Myocyte (in vitro differentiated cells): ENCODE measurements at regions not wholly inside any gene's neighbourhood (a gene's known extent, or its start where the extent isn't known, plus 50 kb on each side); places are given as distances from the start of the nearest gene placed in this dataset.
A peak's percentile ranks its signal among the peaks of the same experiment; 100 is the strongest.

ENCODE experiments used
- DNase-seq: peaks from one replicate; pipeline ENCODE4 v3.0.0-alpha.2; 2012; ENCODE audit warnings: low read depth

- no peak for DNase-seq
Observed at GRCh38 chr11:27968461-27968860, 139.5 kb downstream of the KIF18A start.

DNA sequence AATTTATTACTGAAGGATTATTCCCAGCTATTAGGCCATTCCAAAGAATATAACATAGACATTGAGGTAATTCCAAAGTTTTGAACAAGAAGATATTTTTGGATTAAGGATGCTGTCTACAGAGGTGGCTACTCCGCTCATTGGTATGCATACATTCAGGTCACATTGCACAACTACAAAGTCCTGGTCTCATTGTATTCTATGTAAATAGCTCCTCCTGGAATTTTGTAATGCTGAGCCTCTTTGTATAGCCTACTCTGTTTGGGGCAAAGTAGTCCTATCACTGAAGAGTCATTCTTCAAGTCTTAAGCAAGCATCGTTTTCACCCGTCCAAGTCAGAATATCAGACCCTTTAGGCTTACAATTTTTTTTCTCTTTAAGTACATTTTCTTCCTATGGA lies 142.4 kb downstream of the KIF18A start:
- DNase-seq = no peak

- no peak for DNase-seq
Observed at GRCh38 chr11:27963370-27963769, 144.6 kb downstream of the KIF18A start.

- no peak for DNase-seq
Observed at GRCh38 chr11:27949951-27950738, 157.8 kb downstream of the KIF18A start.

- no peak for DNase-seq
Observed at GRCh38 chr11:27945348-27945747, 162.6 kb downstream of the KIF18A start.

DNA sequence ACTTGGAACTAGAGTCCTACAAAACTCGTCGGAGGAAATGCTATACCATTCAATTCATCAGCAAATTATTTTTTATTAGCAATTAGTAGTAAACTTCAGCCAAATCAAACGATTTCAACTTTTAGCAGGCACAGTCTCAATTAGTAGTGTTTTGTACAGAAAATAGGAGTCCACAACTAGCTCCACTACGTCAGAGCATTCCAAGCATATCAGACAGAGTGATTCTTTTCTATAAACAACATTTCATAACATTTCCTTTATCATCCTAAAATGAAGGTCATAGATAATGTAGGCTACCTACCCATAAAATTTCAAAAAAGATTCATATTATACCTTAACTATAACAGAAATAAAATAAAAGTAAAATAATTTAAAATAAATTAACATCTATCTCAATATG lies 169.9 kb downstream of the KIF18A start:
- no peak for DNase-seq

GRCh38 chr11:27934830-27935145 lies 173.2 kb downstream of the KIF18A start:
- peak; percentile 62 for DNase-seq

DNA sequence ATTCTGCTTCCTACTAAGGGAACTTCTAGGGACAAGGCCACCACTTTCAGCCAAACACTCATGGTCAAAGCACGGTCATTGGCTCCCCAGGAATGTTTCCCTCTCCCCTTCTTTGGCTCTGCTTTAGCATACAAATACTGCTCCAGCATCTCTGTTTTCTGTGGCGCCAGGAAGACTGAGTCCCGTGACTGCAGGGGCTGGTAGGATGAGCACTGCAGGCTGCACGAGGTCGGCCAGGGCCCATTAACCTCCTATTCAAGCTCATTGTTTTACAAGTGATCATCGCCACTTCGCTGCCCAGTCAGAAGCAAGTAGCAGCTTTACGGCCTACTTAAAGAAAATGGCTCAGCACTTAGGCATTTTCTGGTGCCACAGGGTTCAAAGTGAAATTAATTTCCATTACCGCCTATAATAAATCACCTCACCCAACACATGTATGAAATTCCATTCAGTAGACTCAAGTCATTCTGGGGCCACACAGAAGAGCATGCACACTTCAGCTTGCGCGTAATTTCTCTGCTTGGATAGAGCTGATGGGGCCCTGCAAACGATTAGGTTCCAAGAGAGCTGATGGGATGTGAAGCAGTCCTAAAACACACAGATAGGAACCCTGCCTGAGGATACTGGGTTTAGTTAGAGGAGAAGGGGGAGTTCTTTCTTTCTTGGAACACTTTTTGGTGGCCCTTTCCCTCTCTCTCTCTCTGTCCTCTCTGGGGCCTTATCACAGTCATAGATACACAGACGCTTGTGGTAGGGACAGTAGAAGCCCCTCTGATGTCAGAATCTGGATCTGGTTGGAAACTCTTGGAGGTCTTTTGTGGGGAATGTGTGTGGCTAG lies 173.7 kb downstream of the KIF18A start:
- DNase-seq = peak; percentile 14

DNA sequence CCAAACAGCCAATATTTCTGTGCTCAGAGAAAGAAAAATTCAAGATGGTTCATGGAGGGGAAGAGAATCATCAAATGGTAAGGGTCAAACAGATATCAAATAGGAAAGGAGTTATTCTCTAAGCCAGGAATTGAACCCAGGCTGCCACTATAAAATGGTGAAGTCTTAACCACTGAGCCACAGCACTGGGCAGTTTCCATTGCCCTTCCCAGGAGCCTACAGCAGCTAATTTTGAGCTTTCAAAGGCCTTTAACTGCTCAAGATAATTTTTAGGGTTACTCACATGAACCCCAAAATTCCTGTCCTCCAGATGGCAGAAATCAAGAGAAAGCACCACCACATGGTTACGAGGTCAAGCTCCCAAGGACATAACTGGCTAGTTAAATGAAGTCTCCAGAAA lies 176.2 kb downstream of the KIF18A start:
- DNase-seq = no peak

- DNase-seq = no peak
Observed at GRCh38 chr11:27930946-27931345, 177.0 kb downstream of the KIF18A start.

DNA sequence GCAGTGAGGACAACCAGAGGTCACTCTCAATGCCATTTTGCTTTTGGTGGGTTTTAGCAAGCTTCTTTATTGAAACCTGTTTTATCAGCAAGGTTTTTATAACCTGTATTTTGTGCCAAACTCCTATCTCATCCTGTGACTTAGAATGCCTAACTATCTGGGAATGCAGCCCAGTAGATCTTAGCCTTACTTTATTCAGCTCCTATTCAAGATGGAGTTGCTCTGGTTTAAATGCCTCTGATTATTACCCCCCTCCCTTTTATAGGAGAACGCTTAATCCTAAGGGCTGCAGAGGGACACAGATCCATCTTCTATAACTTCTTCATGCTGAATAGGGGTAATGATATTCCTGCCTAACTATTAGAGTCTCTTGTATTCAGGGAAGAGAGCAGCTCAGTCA lies 179.1 kb downstream of the KIF18A start:
- no peak for DNase-seq

DNA sequence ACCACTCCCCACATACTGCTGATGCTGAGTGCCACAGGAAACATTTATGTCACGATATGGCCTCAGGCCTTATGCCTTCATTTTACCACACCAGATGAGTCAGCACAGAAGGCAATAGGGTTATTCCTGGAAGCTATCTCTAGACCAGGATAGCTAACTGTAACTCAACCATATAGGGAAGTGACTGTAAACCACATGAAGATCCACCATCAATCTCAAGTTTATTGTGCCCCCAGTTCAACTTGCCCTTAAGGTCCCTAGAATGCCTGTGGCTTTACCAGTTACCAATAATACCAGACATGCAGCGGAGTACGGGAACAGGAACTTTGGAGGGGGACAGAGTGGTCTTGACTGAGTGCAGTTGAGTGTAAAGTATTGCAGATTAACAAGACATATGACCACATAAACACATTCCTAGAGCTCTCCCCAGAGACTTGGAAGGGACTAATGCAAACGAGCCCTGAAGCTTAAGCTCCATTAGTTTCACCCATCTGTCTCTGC lies 180.9 kb downstream of the KIF18A start:
- peak; percentile 64 for DNase-seq

DNA sequence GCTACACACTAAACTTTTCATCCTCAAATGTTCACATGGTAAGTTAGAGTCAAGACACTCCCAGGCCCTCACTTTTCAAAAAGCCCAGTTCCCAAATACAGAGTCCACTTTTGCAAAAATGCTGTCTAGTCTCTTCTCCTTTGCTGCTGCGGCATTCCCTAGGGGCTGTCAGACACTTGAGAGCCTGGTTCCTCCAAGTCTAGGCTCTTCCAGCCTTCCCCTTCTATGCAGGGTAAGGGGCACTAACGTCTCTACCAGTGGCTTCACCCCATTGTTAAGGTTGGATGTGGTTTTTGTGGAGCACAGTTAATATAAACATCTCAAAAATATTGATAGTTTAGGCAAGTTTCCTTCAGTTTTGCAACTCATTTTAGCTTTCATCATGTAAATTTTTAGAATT lies 181.5 kb downstream of the KIF18A start:
- no peak for DNase-seq

DNA sequence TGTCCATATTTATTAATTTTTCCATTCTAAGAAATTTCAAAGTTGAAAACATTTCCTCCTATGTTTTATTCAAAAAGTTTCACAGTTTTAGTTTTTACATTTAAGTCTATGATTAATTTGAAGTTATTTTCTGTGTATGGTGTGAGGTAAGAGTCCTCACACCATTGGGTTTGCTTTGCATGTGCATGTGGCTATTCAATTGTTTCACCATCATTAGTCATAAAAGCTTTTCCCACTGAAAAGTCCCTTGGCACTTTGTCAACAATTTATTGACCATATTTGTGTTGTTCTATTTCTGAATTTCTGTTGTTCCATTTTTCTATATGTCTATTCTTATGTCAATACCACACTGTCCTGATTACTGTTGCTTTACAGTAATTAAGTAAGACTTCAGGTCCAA lies 186.5 kb downstream of the KIF18A start:
- DNase-seq = no peak

DNA sequence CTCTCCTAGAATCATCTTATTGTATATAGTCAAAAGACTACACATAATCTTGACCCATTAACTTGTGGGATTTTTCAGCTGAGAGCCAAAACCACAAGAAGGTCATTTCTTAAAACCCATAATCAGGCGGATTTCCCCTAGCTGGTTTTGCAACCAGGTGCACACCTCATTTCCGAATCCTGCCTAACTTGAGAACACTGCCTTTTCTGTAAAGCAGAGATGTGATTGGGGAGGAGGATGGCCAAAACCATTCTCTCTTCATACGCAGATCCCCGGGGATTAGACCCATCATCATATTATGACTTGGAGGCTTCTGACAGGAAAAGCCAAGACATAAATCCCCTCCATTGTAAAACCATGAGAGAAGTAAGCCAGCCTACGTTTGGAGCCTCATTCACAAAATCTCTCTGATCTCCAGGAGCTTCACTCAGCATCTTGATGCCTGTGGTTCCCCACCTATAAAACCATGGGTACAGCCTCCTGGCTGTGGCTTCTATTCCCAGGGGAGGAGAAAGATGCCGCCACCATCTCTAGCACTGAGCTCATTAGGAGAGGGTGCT lies 191.3 kb downstream of the KIF18A start:
- DNase-seq = no peak

DNA sequence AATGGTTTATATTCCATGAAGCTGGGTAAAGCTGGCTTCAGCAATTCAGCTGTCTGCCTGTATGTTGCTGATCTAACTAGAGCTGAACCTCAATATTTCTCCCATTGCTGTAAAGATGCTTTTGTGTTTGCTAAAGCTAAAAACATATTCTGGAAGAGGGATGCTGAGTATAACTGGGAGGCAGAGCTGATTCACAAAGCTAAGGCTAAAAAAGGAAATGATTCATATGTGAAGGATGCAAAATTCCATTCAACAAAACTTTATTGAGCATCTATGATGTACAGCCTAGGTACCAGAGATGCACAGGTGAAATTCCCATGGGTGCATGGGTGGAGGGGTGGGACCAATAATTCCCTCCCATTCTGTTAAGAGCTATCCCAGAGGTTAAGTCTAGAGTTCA lies 193.9 kb downstream of the KIF18A start:
- no peak for DNase-seq

- DNase-seq = peak; percentile 35
Observed at GRCh38 chr11:27913650-27914049, 194.3 kb downstream of the KIF18A start.

DNA sequence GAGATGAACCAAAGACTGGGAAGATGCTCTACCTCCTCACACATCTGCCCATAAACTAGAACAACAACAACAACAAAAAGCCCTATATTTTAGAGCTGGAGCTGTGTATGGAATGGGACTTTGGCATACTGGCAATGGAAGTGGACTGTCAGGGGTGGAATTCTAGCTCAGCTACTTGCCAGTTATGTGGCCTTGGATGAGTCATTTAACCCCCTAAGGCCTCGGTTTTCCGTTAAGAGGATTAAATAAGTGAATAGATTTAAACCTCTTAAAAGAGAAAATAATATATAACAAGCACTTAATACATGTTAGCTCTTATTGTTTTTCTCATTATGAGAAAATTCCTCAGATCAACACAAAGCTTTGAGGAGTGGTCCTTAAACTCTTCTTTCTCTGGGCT lies 195.0 kb downstream of the KIF18A start:
- DNase-seq = no peak

- peak; percentile 19 for DNase-seq
Observed at GRCh38 chr11:27910186-27910931, 197.6 kb downstream of the KIF18A start.

GRCh38 chr11:27909386-27909785 lies 198.6 kb downstream of the KIF18A start:
- DNase-seq = no peak

GRCh38 chr11:27908621-27909020 lies 199.3 kb downstream of the KIF18A start:
- no peak for DNase-seq

DNA sequence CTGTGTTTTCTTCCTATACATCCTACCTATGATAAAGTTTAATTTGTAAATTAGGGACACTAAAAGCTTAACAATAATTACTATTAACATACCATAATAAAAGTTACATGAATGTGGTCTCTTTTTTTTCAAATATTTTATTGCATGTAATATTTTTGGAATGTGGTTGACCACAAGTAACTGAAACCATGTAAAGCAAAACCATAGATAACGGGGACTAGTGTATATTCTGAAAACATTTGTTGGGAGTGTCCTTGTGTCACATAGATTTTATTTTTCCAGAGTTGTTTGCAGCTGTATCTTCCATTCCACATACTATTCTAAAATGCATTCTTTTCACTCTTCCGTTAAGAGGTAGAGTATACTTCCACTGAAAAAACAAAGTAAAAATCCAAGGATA lies 200.4 kb downstream of the KIF18A start:
- DNase-seq = no peak
